H9 (cell line): ENCODE measurements at regions not wholly inside any gene's neighbourhood (a gene's known extent, or its start where the extent isn't known, plus 50 kb on each side); places are given as distances from the start of the nearest gene placed in this dataset.

ENCODE experiments used
- DNase-seq: peaks from one replicate; pipeline ENCODE4 v3.0.0-alpha.2; 2017
- H2AFZ ChIP-seq: one replicate; pipeline ENCODE4 v1.6.1; 2013; ENCODE audit warnings: mild to moderate bottlenecking, low read length, control low read depth, moderate library complexity
- H2AK5ac ChIP-seq: 2 replicates; pipeline ENCODE4 v1.6.1; 2013; ENCODE audit warnings: low read length, control low read depth, mixed read lengths; ENCODE audit not compliant: insufficient read length
- H2BK120ac ChIP-seq: one replicate; pipeline ENCODE4 v1.6.1; 2013; ENCODE audit warnings: low read depth, mild to moderate bottlenecking, low read length, control low read depth, inconsistent platforms; ENCODE audit not compliant: poor library complexity, severe bottlenecking
- H2BK12ac ChIP-seq: 2 replicates; pipeline ENCODE4 v1.6.1; 2013; ENCODE audit warnings: low read length, control low read depth, mixed read lengths, low read depth; ENCODE audit not compliant: insufficient read length
- H2BK15ac ChIP-seq: 2 replicates; pipeline ENCODE4 v1.6.1; 2013; ENCODE audit warnings: low read depth, low read length, control low read depth
- H2BK20ac ChIP-seq: one replicate; pipeline ENCODE4 v1.6.1; 2013; ENCODE audit warnings: low read depth, mild to moderate bottlenecking, low read length, control low read depth, inconsistent platforms; ENCODE audit not compliant: poor library complexity, severe bottlenecking
- H2BK5ac ChIP-seq: 2 replicates; pipeline ENCODE4 v1.6.1; 2013; ENCODE audit warnings: low read length, control low read depth, mixed read lengths; ENCODE audit not compliant: insufficient read length
- H3K14ac ChIP-seq: 2 replicates; pipeline ENCODE4 v1.6.1; 2013; ENCODE audit warnings: low read length, control low read depth; ENCODE audit not compliant: insufficient read depth
- H3K18ac ChIP-seq: 2 replicates; pipeline ENCODE4 v1.6.1; 2013; ENCODE audit warnings: low read depth, mild to moderate bottlenecking, mixed read lengths, low read length, control low read depth; ENCODE audit not compliant: insufficient read length
- H3K23ac ChIP-seq: 2 replicates; pipeline ENCODE4 v1.6.1; 2013; ENCODE audit warnings: low read length, control low read depth, mixed read lengths, low read depth; ENCODE audit not compliant: insufficient read length
- H3K23me2 ChIP-seq: 2 replicates; pipeline ENCODE4 v1.6.1; 2013; ENCODE audit warnings: low read depth, mild to moderate bottlenecking, mixed read lengths, low read length, control low read depth; ENCODE audit not compliant: insufficient read length, poor library complexity, severe bottlenecking
- H3K27ac ChIP-seq: 2 replicates; pipeline ENCODE4 v1.5.1; 2013; ENCODE audit warnings: low read length, control low read depth, mixed read lengths, low read depth; ENCODE audit not compliant: insufficient read length
- H3K27me3 ChIP-seq: 2 replicates; pipeline ENCODE4 v1.6.1; 2013; ENCODE audit warnings: low read length, control low read depth, inconsistent platforms; ENCODE audit not compliant: insufficient read depth
- H3K4ac ChIP-seq: 2 replicates; pipeline ENCODE4 v1.6.1; 2013; ENCODE audit warnings: low read depth, mild to moderate bottlenecking, control low read depth, inconsistent platforms, low read length, moderate library complexity
- H3K4me1 ChIP-seq: 2 replicates; pipeline ENCODE4 v1.6.1; 2013; ENCODE audit warnings: low read length, control low read depth, inconsistent platforms; ENCODE audit not compliant: insufficient read depth
- H3K4me2 ChIP-seq: 2 replicates; pipeline ENCODE4 v1.6.1; 2013; ENCODE audit warnings: low read length, control low read depth, mixed read lengths; ENCODE audit not compliant: insufficient read length, insufficient read depth
- H3K56ac ChIP-seq: 2 replicates; pipeline ENCODE4 v1.6.1; 2013; ENCODE audit warnings: low read depth, mild to moderate bottlenecking, mixed read lengths, low read length, control low read depth; ENCODE audit not compliant: insufficient read length
- H3K79me1 ChIP-seq: 2 replicates; pipeline ENCODE4 v1.6.1; 2013; ENCODE audit warnings: low read depth, mild to moderate bottlenecking, moderate library complexity, low read length, control low read depth, inconsistent platforms; ENCODE audit not compliant: insufficient read depth, poor library complexity, severe bottlenecking
- H3K79me2 ChIP-seq: 2 replicates; pipeline ENCODE4 v1.6.1; 2013; ENCODE audit warnings: low read length, control low read depth, inconsistent platforms; ENCODE audit not compliant: insufficient read depth
- H3K9ac ChIP-seq: 2 replicates; pipeline ENCODE4 v1.6.1; 2013; ENCODE audit warnings: low read length, control low read depth, mixed read lengths; ENCODE audit not compliant: insufficient read length; ENCODE audit errors: extremely low read depth
- H3K9me3 ChIP-seq: one replicate; pipeline ENCODE4 v1.6.1; 2013; ENCODE audit warnings: low read depth, low read length, inconsistent platforms; ENCODE audit not compliant: control insufficient read depth
- H3T11ph ChIP-seq: one replicate; pipeline ENCODE4 v1.6.1; 2013; ENCODE audit warnings: mild to moderate bottlenecking, low read length, control low read depth, inconsistent platforms
- H4K20me1 ChIP-seq: one replicate; pipeline ENCODE4 v1.6.1; 2013; ENCODE audit not compliant: control insufficient read depth, insufficient read length, insufficient read depth
- H4K5ac ChIP-seq: 2 replicates; pipeline ENCODE4 v1.6.1; 2013; ENCODE audit warnings: low read depth, mild to moderate bottlenecking, mixed read lengths, low read length, control low read depth; ENCODE audit not compliant: insufficient read length
- H4K8ac ChIP-seq: replicated peaks from 2 replicates; pipeline ENCODE4 v1.6.1; 2013; ENCODE audit warnings: low read length, control low read depth, mixed read lengths, low read depth; ENCODE audit not compliant: insufficient read length
- H4K91ac ChIP-seq: 2 replicates; pipeline ENCODE4 v1.6.1; 2013; ENCODE audit warnings: low read depth, mild to moderate bottlenecking, moderate library complexity, mixed read lengths, low read length, control low read depth; ENCODE audit not compliant: insufficient read length
- H3K27ac Mint-ChIP-seq, 3 experiments: 2 replicates in 2 of 3; 3 replicates in 1 of 3; pipeline ENCODE4 v1.8.0; 2020 to 2021; ENCODE audit warnings: mixed read lengths in 3 of 3, mild to moderate bottlenecking in 1 of 3, moderate library complexity in 1 of 3
- H3K27me3 Mint-ChIP-seq: 2 replicates; pipeline ENCODE4 v1.8.0; 2021; ENCODE audit warnings: low read depth, mild to moderate bottlenecking, moderate library complexity, mixed read lengths
- H3K36me3 Mint-ChIP-seq, 3 experiments: 2 replicates in 2 of 3; 3 replicates in 1 of 3; pipeline ENCODE4 v1.8.0; 2020 to 2021; ENCODE audit warnings: low read depth in 3 of 3, mixed read lengths in 3 of 3; ENCODE audit not compliant: insufficient read depth in 1 of 3
- H3K4me1 Mint-ChIP-seq, 2 experiments: 2 replicates each; pipeline ENCODE4 v1.8.0; 2020; ENCODE audit warnings: mixed read lengths in 2 of 2
- H3K4me3 Mint-ChIP-seq, 2 experiments: 2 replicates in 1 of 2; 3 replicates in 1 of 2; pipeline ENCODE4 v1.8.0; 2020 to 2021; ENCODE audit warnings: mild to moderate bottlenecking in 2 of 2, mixed read lengths in 2 of 2, moderate library complexity in 1 of 2
- H3K9me3 Mint-ChIP-seq, 2 experiments: 2 replicates in 1 of 2; 3 replicates in 1 of 2; pipeline ENCODE4 v1.8.0; 2020; ENCODE audit warnings: mild to moderate bottlenecking in 2 of 2, mixed read lengths in 2 of 2, moderate library complexity in 1 of 2
- CTCF ChIP-seq: fragments of 200-600 bp; sonication (generic); conservative IDR thresholded peaks from 3 replicates; pipeline ENCODE4 v1.8.0; 2021; ENCODE audit warnings: antibody characterized with exemption, mild to moderate bottlenecking

DNA sequence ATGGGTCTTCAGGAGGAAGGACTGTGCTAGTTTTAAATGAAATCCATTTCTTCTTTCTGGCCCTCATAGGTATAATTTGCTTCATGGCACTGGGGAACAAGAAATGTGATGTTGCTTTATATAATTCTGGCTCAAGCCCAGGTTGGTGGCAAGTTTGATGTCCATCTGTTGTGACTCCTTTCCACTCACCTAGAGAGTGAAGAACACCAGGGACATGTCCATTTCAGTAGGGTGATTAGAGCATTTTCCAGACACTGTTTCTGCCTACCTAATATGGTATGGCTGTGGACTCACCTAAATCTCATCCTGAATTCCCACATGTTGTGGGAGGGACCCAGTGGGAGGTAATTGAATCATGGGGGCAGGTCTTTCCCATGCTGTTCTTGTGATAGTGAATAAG is 278.1 kb downstream of the LMX1A start:
- Histone ChIP-seq H3K4me2 (no peak overlapping the region), H3K27ac (no peak overlapping the region), H3K23ac (no peak overlapping the region), H2BK15ac (no peak overlapping the region), H4K91ac (no peak overlapping the region), H3K4me1 (no peaks in the 10 kb centered on the region), H3T11ph (no peak overlapping the region), H4K20me1 (no peaks in the 10 kb centered on the region), H3K79me1 (no peaks in the 10 kb centered on the region), H3K79me2 (no peaks in the 10 kb centered on the region), H3K27me3 (no peaks in the 10 kb centered on the region), H3K9me3 (no peaks in the 10 kb centered on the region), H3K14ac (no peak overlapping the region), H3K4ac (no peak overlapping the region), H2AFZ (no peak overlapping the region), H2BK5ac (no peak overlapping the region), H2BK120ac (no peak overlapping the region), H2BK20ac (no peak overlapping the region), H3K18ac (no peak overlapping the region), H2AK5ac (no peak overlapping the region), H4K5ac (no peak overlapping the region), H3K56ac (no peak overlapping the region), H3K9ac (no peak overlapping the region), H4K8ac (no peak overlapping the region), H2BK12ac (no peak overlapping the region), H3K23me2 (no peaks in the 10 kb centered on the region)
- Mint-ChIP-seq H3K4me3 (no peak overlapping the region), H3K27ac (no peak overlapping the region), H3K9me3 (peaks cover 30 to 35% of the 10 kb centered on the region in 2 experiments), H3K36me3 (peaks cover 12 to 34% (median 15%) of the 10 kb centered on the region in 3 experiments), H3K4me1 (no peaks in the 10 kb centered on the region), H3K27me3 (peaks cover 4% of the 10 kb centered on the region; the same call in 1 of the 2 replicates)
- TF ChIP-seq CTCF = no peak
- DNase-seq = no peak
